GM23248 (cell line): ENCODE measurements at regions not wholly inside any gene's neighbourhood (a gene's known extent, or its start where the extent isn't known, plus 50 kb on each side); places are given as distances from the start of the nearest gene placed in this dataset.

ENCODE experiments used
- DNase-seq: peaks from one replicate; pipeline ENCODE4 v3.0.0-alpha.2; 2015
- H2AFZ ChIP-seq: fragments of 200-600 bp; sonication (generic); 2 replicates; pipeline ENCODE4 v1.6.1; 2016; ENCODE audit warnings: antibody characterized with exemption
- H3F3A ChIP-seq: fragments of 200-600 bp; sonication (generic); 2 replicates; pipeline ENCODE4 v1.6.1; 2016; ENCODE audit warnings: mild to moderate bottlenecking, antibody characterized with exemption, mixed run types; ENCODE audit not compliant: insufficient read depth
- H3K27ac ChIP-seq: fragments of 200-600 bp; sonication (generic); 2 replicates; pipeline ENCODE4 v1.5.1; 2016; ENCODE audit warnings: mild to moderate bottlenecking
- H3K27me3 ChIP-seq: fragments of 200-600 bp; sonication (generic); replicated peaks from 2 replicates; pipeline ENCODE4 v1.6.1; 2016; ENCODE audit warnings: mild to moderate bottlenecking; ENCODE audit not compliant: insufficient read depth
- H3K36me3 ChIP-seq: fragments of 200-600 bp; sonication (generic); 2 replicates; pipeline ENCODE4 v1.6.1; 2016; ENCODE audit warnings: low read depth, mild to moderate bottlenecking
- H3K4me1 ChIP-seq: fragments of 200-600 bp; sonication (generic); 2 replicates; pipeline ENCODE4 v1.6.1; 2016; ENCODE audit warnings: mild to moderate bottlenecking; ENCODE audit not compliant: insufficient read depth
- H3K4me2 ChIP-seq: fragments of 200-600 bp; sonication (generic); one replicate; pipeline ENCODE4 v1.6.1; 2016; ENCODE audit warnings: mild to moderate bottlenecking; ENCODE audit not compliant: unreplicated experiment
- H3K4me3 ChIP-seq: fragments of 200-600 bp; sonication (generic); 2 replicates; pipeline ENCODE4 v1.5.1; 2016; ENCODE audit warnings: mild to moderate bottlenecking
- H3K79me2 ChIP-seq: fragments of 200-600 bp; sonication (generic); 2 replicates; pipeline ENCODE4 v1.6.1; 2016; ENCODE audit warnings: mild to moderate bottlenecking; ENCODE audit not compliant: insufficient read depth
- H3K9ac ChIP-seq: fragments of 200-600 bp; sonication (generic); 2 replicates; pipeline ENCODE4 v1.6.1; 2016; ENCODE audit warnings: mild to moderate bottlenecking
- H3K9me2 ChIP-seq: fragments of 200-600 bp; sonication (generic); 2 replicates; pipeline ENCODE4 v1.6.1; 2016; ENCODE audit warnings: mixed run types, mild to moderate bottlenecking, moderate library complexity; ENCODE audit not compliant: insufficient read depth
- H3K9me3 ChIP-seq: fragments of 200-600 bp; sonication (generic); one replicate; pipeline ENCODE4 v1.6.1; 2017; ENCODE audit warnings: low read depth
- H4K20me1 ChIP-seq: fragments of 200-600 bp; sonication (generic); 2 replicates; pipeline ENCODE4 v1.6.0; 2016; ENCODE audit not compliant: insufficient read depth
- EZH2 ChIP-seq: fragments of 200-600 bp; sonication (generic); IDR thresholded peaks from 2 replicates; pipeline ENCODE4 v1.6.1; 2018; ENCODE audit warnings: antibody characterized with exemption, mild to moderate bottlenecking; ENCODE audit not compliant: insufficient read depth, poor library complexity, severe bottlenecking
- EZH2phosphoT487 ChIP-seq: fragments of 200-600 bp; sonication (generic); IDR thresholded peaks from 2 replicates; pipeline ENCODE4 v1.6.1; 2018; ENCODE audit warnings: antibody characterized with exemption, moderate library complexity, mild to moderate bottlenecking, low read depth; ENCODE audit not compliant: insufficient read depth
- WGBS, 2 experiments: methylation state at CpG; one replicate each; pipeline ENCODE4 v1.1.6; 2015 to 2017; ENCODE audit warnings: low lambda C conversion rate in 2 of 2, low coverage in 1 of 2; ENCODE audit errors: missing lambda C conversion rate in 2 of 2; 5-methylcytosine and 5-hydroxymethylcytosine counted together
- in situ Hi-C: fragments of 300-500 bp; cut with MboI; formaldehyde crosslinking; loops from 2 replicates; pipeline ENCODE4 v1.15.0; 2020

- Histone ChIP-seq H3K9ac (no peak overlapping the region), H3K27ac (no peak overlapping the region), H3K36me3 (no peaks in the 10 kb centered on the region), H3K4me3 (no peak overlapping the region), H4K20me1 (no peaks in the 10 kb centered on the region; the same call in 1 of the 2 replicates), H3K27me3 (no peaks in the 10 kb centered on the region), H3K9me2 (no peaks in the 10 kb centered on the region), H2AFZ (no peak overlapping the region), H3K4me1 (no peaks in the 10 kb centered on the region), H3K79me2 (no peaks in the 10 kb centered on the region), H3K4me2 (no peak overlapping the region), H3F3A (no peaks in the 10 kb centered on the region), H3K9me3 (peaks cover 4% of the 10 kb centered on the region)
- 0 to 13% methylated on average over 1 of the region's 1 CpG for WGBS, 2 experiments
- no peak for TF ChIP-seq EZH2
- TF ChIP-seq EZH2phosphoT487, result no peak
- DNase-seq, result no peak
- in situ Hi-C loops, result no loop called here
These were observed 898.9 kb upstream of the EYS start for GRCh38 chr6:66605971-66606370.

GRCh38 chr6:66605011-66605410, 898.0 kb upstream of the EYS start:
- in situ Hi-C loops, result no loop called here
- Histone ChIP-seq H3K79me2 (no peaks in the 10 kb centered on the region), H3K4me3 (no peak overlapping the region), H4K20me1 (no peaks in the 10 kb centered on the region; the same call in 1 of the 2 replicates), H2AFZ (no peak overlapping the region), H3K4me1 (no peaks in the 10 kb centered on the region), H3K4me2 (no peak overlapping the region), H3K27ac (no peak overlapping the region), H3K9ac (no peak overlapping the region), H3K9me2 (no peaks in the 10 kb centered on the region), H3K36me3 (no peaks in the 10 kb centered on the region), H3K9me3 (peaks cover 4% of the 10 kb centered on the region), H3K27me3 (no peaks in the 10 kb centered on the region), H3F3A (no peaks in the 10 kb centered on the region)
- TF ChIP-seq EZH2 (no peak), EZH2phosphoT487 (no peak)
- DNase-seq, result no peak

- in situ Hi-C loops, result no loop called here
- H3K4me1 ChIP-seq, result no peaks in the 10 kb centered on the region
- H3K36me3 ChIP-seq, result no peaks in the 10 kb centered on the region
- H3K4me3 ChIP-seq, result no peak overlapping the region
- peaks cover 5% of the 10 kb centered on the region for H3K9me3 ChIP-seq
- no peaks in the 10 kb centered on the region for H4K20me1 ChIP-seq
- no peaks in the 10 kb centered on the region for H3K79me2 ChIP-seq
- no peaks in the 10 kb centered on the region for H3F3A ChIP-seq
- TF ChIP-seq EZH2 (no peak), EZH2phosphoT487 (no peak)
- no peaks in the 10 kb centered on the region for H3K9me2 ChIP-seq
- 16% methylated on average over 4 of the region's 4 CpGs for WGBS, 2 experiments
- no peaks in the 10 kb centered on the region for H3K27me3 ChIP-seq
- no peak overlapping the region for H3K27ac ChIP-seq
- no peak for DNase-seq
- no peak overlapping the region for H2AFZ ChIP-seq
- no peak overlapping the region for H3K4me2 ChIP-seq
- no peak overlapping the region for H3K9ac ChIP-seq
These were observed 892.5 kb upstream of the EYS start for GRCh38 chr6:66599541-66599940.

- Histone ChIP-seq H3K79me2 (no peaks in the 10 kb centered on the region), H2AFZ (no peak overlapping the region), H3K9me3 (no peaks in the 10 kb centered on the region), H3K36me3 (no peaks in the 10 kb centered on the region), H3F3A (no peaks in the 10 kb centered on the region), H3K9me2 (no peaks in the 10 kb centered on the region), H3K4me1 (no peaks in the 10 kb centered on the region), H3K27me3 (no peaks in the 10 kb centered on the region), H3K4me2 (no peak overlapping the region), H3K27ac (no peak overlapping the region), H3K9ac (no peak overlapping the region), H3K4me3 (no peak overlapping the region), H4K20me1 (no peaks in the 10 kb centered on the region)
- 14 to 15% methylated on average over 4 of the region's 4 CpGs for WGBS, 2 experiments
- in situ Hi-C loops, result no loop called here
- TF ChIP-seq EZH2, result no peak
- TF ChIP-seq EZH2phosphoT487, result no peak
- DNase-seq, result no peak
These were observed 871.3 kb upstream of the EYS start for GRCh38 chr6:66578362-66578761.

GRCh38 chr6:66568271-66568670, 861.2 kb upstream of the EYS start:
- 13 to 18% methylated on average over 4 of the region's 4 CpGs for WGBS, 2 experiments
- Histone ChIP-seq H4K20me1 (no peaks in the 10 kb centered on the region), H3K9me3 (no peaks in the 10 kb centered on the region), H3K9me2 (no peaks in the 10 kb centered on the region), H3K4me2 (no peak overlapping the region), H3K4me3 (no peak overlapping the region), H3K27ac (no peak overlapping the region), H3K36me3 (no peaks in the 10 kb centered on the region), H2AFZ (no peak overlapping the region), H3F3A (no peaks in the 10 kb centered on the region), H3K79me2 (no peaks in the 10 kb centered on the region), H3K9ac (no peak overlapping the region), H3K4me1 (no peaks in the 10 kb centered on the region), H3K27me3 (no peaks in the 10 kb centered on the region)
- in situ Hi-C loops, result no loop called here
- no peak for DNase-seq
- TF ChIP-seq EZH2 (no peak), EZH2phosphoT487 (no peak)
